ENCODE measurements at regions not wholly inside any gene's neighbourhood (a gene's known extent, or its start where the extent isn't known, plus 50 kb on each side); places are given as distances from the start of the nearest gene placed in this dataset.

DNA sequence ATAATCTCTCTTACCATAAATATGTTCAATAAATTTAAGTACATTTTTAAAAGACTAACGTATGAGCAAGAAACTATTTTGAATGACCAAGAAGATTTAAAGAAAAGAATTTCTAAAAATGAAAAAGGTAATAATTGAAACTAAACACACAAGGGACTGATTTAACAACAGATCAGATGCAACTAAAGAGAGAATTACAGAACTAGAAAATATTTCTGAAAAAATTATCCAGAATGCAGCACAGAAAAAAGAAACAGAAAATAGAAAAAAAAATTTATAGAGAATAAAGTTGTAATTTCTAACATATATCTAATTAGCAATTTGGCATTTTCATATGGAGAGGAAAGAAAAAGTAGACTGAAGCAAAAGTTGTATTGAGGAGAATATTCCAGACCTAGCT, 269.3 kb downstream of the TLE1 start:
- TF ChIP-seq, protein P1, sequence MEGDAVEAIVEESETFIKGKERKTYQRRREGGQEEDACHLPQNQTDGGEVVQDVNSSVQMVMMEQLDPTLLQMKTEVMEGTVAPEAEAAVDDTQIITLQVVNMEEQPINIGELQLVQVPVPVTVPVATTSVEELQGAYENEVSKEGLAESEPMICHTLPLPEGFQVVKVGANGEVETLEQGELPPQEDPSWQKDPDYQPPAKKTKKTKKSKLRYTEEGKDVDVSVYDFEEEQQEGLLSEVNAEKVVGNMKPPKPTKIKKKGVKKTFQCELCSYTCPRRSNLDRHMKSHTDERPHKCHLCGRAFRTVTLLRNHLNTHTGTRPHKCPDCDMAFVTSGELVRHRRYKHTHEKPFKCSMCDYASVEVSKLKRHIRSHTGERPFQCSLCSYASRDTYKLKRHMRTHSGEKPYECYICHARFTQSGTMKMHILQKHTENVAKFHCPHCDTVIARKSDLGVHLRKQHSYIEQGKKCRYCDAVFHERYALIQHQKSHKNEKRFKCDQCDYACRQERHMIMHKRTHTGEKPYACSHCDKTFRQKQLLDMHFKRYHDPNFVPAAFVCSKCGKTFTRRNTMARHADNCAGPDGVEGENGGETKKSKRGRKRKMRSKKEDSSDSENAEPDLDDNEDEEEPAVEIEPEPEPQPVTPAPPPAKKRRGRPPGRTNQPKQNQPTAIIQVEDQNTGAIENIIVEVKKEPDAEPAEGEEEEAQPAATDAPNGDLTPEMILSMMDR (conservative IDR thresholded peaks at IDR 0.05; ENCODE audit: low read length), result no peak
- no peak for TF ChIP-seq EZH2phosphoT487 (IDR thresholded peaks at IDR 0.05; ENCODE audit: borderline replicate concordance)

All from Loucy (cell line).